GM10248 (cell line): ENCODE measurements at regions not wholly inside any gene's neighbourhood (a gene's known extent, or its start where the extent isn't known, plus 50 kb on each side); places are given as distances from the start of the nearest gene placed in this dataset.

ENCODE experiments used
- CTCF ChIA-PET: fragments of 300-600 bp; sonication (Branson Sonifier 250); formaldehyde crosslinking; extraction: SDS; loops from one replicate; lab custom pipeline; 2021; ENCODE audit warnings: antibody characterized with exemption; lab: Yijun Ruan, JAX
- POLR2A ChIA-PET: fragments of 350-650 bp; sonication (Branson Sonifier 250); formaldehyde crosslinking; extraction: SDS; loops from one replicate; lab custom pipeline; 2020; ENCODE audit warnings: antibody characterized with exemption; lab: Yijun Ruan, JAX
- DNase-seq: peaks from one replicate; pipeline ENCODE4 v3.0.0; 2012; ENCODE audit errors: extremely low spot score
- TF ChIP-seq, protein P1 (sequence below): IDR thresholded peaks from 2 replicates; pipeline ENCODE4 v1.5.1; 2012; ENCODE audit warnings: mild to moderate bottlenecking, low read depth; ENCODE audit errors: extremely low read depth, missing control alignments, control extremely low read depth

GRCh38 chr18:51711298-51711889 lies 513.9 kb upstream of the MEX3C start:
- TF ChIP-seq, protein P1, sequence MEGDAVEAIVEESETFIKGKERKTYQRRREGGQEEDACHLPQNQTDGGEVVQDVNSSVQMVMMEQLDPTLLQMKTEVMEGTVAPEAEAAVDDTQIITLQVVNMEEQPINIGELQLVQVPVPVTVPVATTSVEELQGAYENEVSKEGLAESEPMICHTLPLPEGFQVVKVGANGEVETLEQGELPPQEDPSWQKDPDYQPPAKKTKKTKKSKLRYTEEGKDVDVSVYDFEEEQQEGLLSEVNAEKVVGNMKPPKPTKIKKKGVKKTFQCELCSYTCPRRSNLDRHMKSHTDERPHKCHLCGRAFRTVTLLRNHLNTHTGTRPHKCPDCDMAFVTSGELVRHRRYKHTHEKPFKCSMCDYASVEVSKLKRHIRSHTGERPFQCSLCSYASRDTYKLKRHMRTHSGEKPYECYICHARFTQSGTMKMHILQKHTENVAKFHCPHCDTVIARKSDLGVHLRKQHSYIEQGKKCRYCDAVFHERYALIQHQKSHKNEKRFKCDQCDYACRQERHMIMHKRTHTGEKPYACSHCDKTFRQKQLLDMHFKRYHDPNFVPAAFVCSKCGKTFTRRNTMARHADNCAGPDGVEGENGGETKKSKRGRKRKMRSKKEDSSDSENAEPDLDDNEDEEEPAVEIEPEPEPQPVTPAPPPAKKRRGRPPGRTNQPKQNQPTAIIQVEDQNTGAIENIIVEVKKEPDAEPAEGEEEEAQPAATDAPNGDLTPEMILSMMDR: no peak
- CTCF ChIA-PET: interaction anchor here (1.0 to 1.2 kb wide), 3 partner anchors 9 to 27 kb away, joined by 3 to 4 read pairs (median 4); no protein-coding TSS in a partner anchor
- POLR2A ChIA-PET: no interaction called here
- peak; percentile 31 for DNase-seq

DNA sequence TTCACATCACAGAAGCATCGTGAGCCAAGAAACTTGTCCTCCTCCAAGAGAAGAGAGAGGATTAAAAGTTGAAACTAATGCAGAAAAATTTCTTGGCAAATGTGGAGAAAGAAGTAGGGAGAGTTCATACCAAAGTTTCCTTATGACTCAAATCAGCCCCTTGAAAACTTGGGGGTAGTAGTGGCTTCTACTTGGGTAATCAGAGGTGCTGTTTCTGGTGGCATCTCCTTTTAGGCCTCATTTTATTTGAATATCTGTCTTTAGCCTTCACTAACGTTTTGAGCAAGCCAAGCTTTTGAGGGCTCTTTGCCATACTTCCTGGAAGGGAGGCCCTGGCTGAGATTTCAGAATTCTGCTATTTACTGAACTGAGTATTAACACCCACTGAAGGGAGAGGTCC lies 515.3 kb upstream of the MEX3C start:
- POLR2A ChIA-PET: interaction anchor here (0.6 kb wide), 1 partner anchor 20 kb away, joined by 3 read pairs; no protein-coding TSS in a partner anchor
- no peak for DNase-seq
- TF ChIP-seq, protein P1: no peak
- CTCF ChIA-PET: interaction anchor here (1.1 to 2.5 kb wide), 2 partner anchors 18 kb away, joined by 3 to 6 read pairs; no protein-coding TSS in a partner anchor

DNA sequence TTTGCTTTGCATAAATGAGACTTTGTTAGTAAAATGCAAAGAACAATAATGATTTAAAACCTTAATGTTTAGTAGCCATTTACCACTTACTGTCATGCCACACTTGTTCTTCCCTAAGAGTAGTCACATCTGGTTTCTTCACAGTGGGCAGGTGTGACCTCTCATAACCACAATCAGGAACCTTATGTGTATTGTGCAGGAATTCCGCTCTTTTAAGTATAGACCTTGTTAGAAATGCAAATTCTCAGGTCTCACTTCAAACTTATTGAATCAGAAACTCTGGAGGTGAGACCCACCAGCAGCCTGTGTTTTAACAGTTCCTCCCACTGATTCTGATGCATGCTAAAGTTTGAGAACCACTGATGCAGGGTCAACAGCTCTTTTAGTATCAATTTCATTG lies 518.8 kb upstream of the MEX3C start:
- CTCF ChIA-PET: interaction anchor here (1.2 to 1.4 kb wide), 2 partner anchors 48 kb away, joined by 3 to 5 read pairs; no protein-coding TSS in a partner anchor
- POLR2A ChIA-PET: no interaction called here

GRCh38 chr18:51721388-51721787 lies 523.9 kb upstream of the MEX3C start:
- ChIA-PET CTCF (no interaction called here), POLR2A (no interaction called here)
- TF ChIP-seq, protein P1: no peak
- no peak for DNase-seq

More for the DNA sequence above, 518.8 kb upstream of the MEX3C start:
- no peak for DNase-seq
- TF ChIP-seq, protein P1: no peak

GRCh38 chr18:51721996-51722395 lies 524.5 kb upstream of the MEX3C start:
- TF ChIP-seq, protein P1: no peak
- POLR2A ChIA-PET: no interaction called here
- no peak for DNase-seq
- CTCF ChIA-PET: no interaction called here

- POLR2A ChIA-PET: no interaction called here
- no peak for DNase-seq
- CTCF ChIA-PET: interaction anchor here (1.3 to 1.4 kb wide), 2 partner anchors 12 to 14 kb away, joined by 3 read pairs; no protein-coding TSS in a partner anchor
- TF ChIP-seq, protein P1: no peak
Measured at GRCh38 chr18:51724790-51725721, 527.6 kb upstream of the MEX3C start.
